Neuronal stem cell (in vitro differentiated cells): ENCODE measurements at regions not wholly inside any gene's neighbourhood (a gene's known extent, or its start where the extent isn't known, plus 50 kb on each side); places are given as distances from the start of the nearest gene placed in this dataset.

Source experiments
- DNase-seq: peaks from one replicate; pipeline ENCODE4 v3.0.0-alpha.2; 2013; ENCODE audit warnings: low spot score
- H2AFZ ChIP-seq: one replicate; pipeline ENCODE4 v1.6.1; 2013; ENCODE audit warnings: mild to moderate bottlenecking, low read length, inconsistent platforms
- H2AK5ac ChIP-seq: 2 replicates; pipeline ENCODE4 v1.6.1; 2013; ENCODE audit warnings: low read depth, mild to moderate bottlenecking, inconsistent platforms, low read length, moderate library complexity, mixed read lengths
- H2BK120ac ChIP-seq: 2 replicates; pipeline ENCODE4 v1.6.1; 2013; ENCODE audit warnings: low read depth, mild to moderate bottlenecking, inconsistent platforms, low read length, moderate library complexity, mixed read lengths
- H2BK12ac ChIP-seq: one replicate; pipeline ENCODE4 v1.6.1; 2013; ENCODE audit warnings: low read length, inconsistent platforms
- H2BK15ac ChIP-seq: 2 replicates; pipeline ENCODE4 v1.6.1; 2013; ENCODE audit warnings: mild to moderate bottlenecking, low read length, inconsistent platforms, mixed read lengths
- H2BK5ac ChIP-seq: one replicate; pipeline ENCODE4 v1.6.1; 2013; ENCODE audit warnings: inconsistent platforms, mild to moderate bottlenecking, low read length, moderate library complexity
- H3K14ac ChIP-seq: one replicate; pipeline ENCODE4 v1.6.1; 2013; ENCODE audit warnings: low read length, inconsistent platforms
- H3K18ac ChIP-seq: 2 replicates; pipeline ENCODE4 v1.6.1; 2013; ENCODE audit warnings: low read length, inconsistent platforms
- H3K23ac ChIP-seq: 2 replicates; pipeline ENCODE4 v1.6.1; 2013; ENCODE audit warnings: low read depth, mild to moderate bottlenecking, mixed read lengths, low read length, inconsistent platforms; ENCODE audit not compliant: poor library complexity
- H3K27ac ChIP-seq: replicated peaks from 3 replicates; pipeline ENCODE4 v1.5.1; 2013; ENCODE audit warnings: low read length, inconsistent platforms
- H3K27me3 ChIP-seq, 3 experiments: 2 replicates each; pipeline ENCODE4 v1.6.1; 2013; ENCODE audit warnings: low read length in 3 of 3, mild to moderate bottlenecking in 2 of 3, inconsistent platforms in 1 of 3, low read depth in 1 of 3, mixed read lengths in 1 of 3, moderate library complexity in 1 of 3; ENCODE audit not compliant: control insufficient read depth in 3 of 3, insufficient read depth in 3 of 3
- H3K36me3 ChIP-seq, 2 donors: replicated peaks in 1 of 2; 2 replicates each; pipeline ENCODE4 v1.6.1; 2013; ENCODE audit warnings: low read length in 2 of 2; ENCODE audit not compliant: control insufficient read depth in 2 of 2, insufficient read depth in 2 of 2
- H3K4ac ChIP-seq: 2 replicates; pipeline ENCODE4 v1.6.1; 2013; ENCODE audit warnings: inconsistent platforms, mild to moderate bottlenecking, low read length, moderate library complexity
- H3K4me1 ChIP-seq, 2 donors: 1 replicate in 1 of 2; 2 replicates in 1 of 2; pipeline ENCODE4 v1.6.1; 2013; ENCODE audit warnings: low read length in 2 of 2, low read depth in 1 of 2; ENCODE audit not compliant: control insufficient read depth in 2 of 2, insufficient read depth in 1 of 2
- H3K4me2 ChIP-seq: one replicate; pipeline ENCODE4 v1.6.1; 2013; ENCODE audit warnings: mild to moderate bottlenecking, low read length, inconsistent platforms; ENCODE audit not compliant: insufficient read depth, poor library complexity, severe bottlenecking
- H3K4me3 ChIP-seq, 2 donors: 2 replicates each; pipeline ENCODE4 v1.5.1; 2013; ENCODE audit warnings: low read length in 2 of 2, mild to moderate bottlenecking in 2 of 2, inconsistent platforms in 1 of 2, moderate library complexity in 1 of 2
- H3K79me1 ChIP-seq: one replicate; pipeline ENCODE4 v1.6.1; 2013; ENCODE audit warnings: low read depth, mild to moderate bottlenecking, inconsistent platforms, low read length, moderate library complexity
- H3K9ac ChIP-seq: one replicate; pipeline ENCODE4 v1.6.1; 2013; ENCODE audit warnings: mild to moderate bottlenecking, low read depth, low read length, inconsistent platforms; ENCODE audit not compliant: poor library complexity
- H3K9me3 ChIP-seq, 2 donors: replicated peaks in 1 of 2; 2 replicates each; pipeline versions ENCODE3 to v1.6.1; 2013; ENCODE audit warnings: low read length in 2 of 2, mild to moderate bottlenecking in 2 of 2, inconsistent platforms in 1 of 2, low read depth in 1 of 2, mixed read lengths in 1 of 2, moderate library complexity in 1 of 2; ENCODE audit not compliant: control insufficient read depth in 2 of 2, insufficient read depth in 1 of 2
- H4K8ac ChIP-seq: one replicate; pipeline ENCODE4 v1.6.1; 2013; ENCODE audit warnings: low read depth, mild to moderate bottlenecking, inconsistent platforms, low read length, moderate library complexity
- H4K91ac ChIP-seq: one replicate; pipeline ENCODE4 v1.6.1; 2013; ENCODE audit warnings: low read length, low read depth, mild to moderate bottlenecking, inconsistent platforms; ENCODE audit not compliant: poor library complexity
- WGBS, 2 donors: extraction: QIAGEN DNeasy Blood & Tissue Kit; methylation state at CpG; one replicate each; pipeline ENCODE4 v1.1.7; 2013; ENCODE audit warnings: missing lambda C conversion rate in 2 of 2, mixed read lengths in 1 of 2; ENCODE audit not compliant: insufficient read length in 2 of 2, insufficient replicate concordance in 1 of 2; ENCODE audit errors: extremely low coverage in 2 of 2; 5-methylcytosine and 5-hydroxymethylcytosine counted together

- Histone ChIP-seq H4K8ac (no peak overlapping the region), H3K9me3 (no peaks in the 10 kb centered on the region), H3K4me2 (no peak overlapping the region), H3K9ac (no peak overlapping the region), H4K91ac (no peak overlapping the region), H2BK120ac (no peak overlapping the region), H3K36me3 (no peaks in the 10 kb centered on the region), H3K14ac (no peak overlapping the region), H2BK15ac (no peak overlapping the region), H2AK5ac (no peak overlapping the region), H3K4me3 (no peak overlapping the region), H3K27ac (no peak overlapping the region), H3K4ac (no peak overlapping the region), H3K18ac (no peak overlapping the region), H2BK5ac (no peak overlapping the region), H3K79me1 (no peaks in the 10 kb centered on the region), H3K27me3 (no peaks in the 10 kb centered on the region), H2BK12ac (no peak overlapping the region), H2AFZ (no peak overlapping the region), H3K23ac (no peak overlapping the region), H3K4me1 (peaks cover 0 to 5% of the 10 kb centered on the region in 2 donors)
- no peak for DNase-seq
- no CpG with 5 or more reads among the region's 1 CpG for WGBS, 2 donors
Measured at GRCh38 chr2:59183070-59183469, 941.9 kb upstream of the FANCL start.

GRCh38 chr2:59182249-59182648 lies 941.1 kb upstream of the FANCL start:
- Histone ChIP-seq H2BK120ac (no peak overlapping the region), H2BK12ac (no peak overlapping the region), H3K4me1 (peaks cover 0 to 5% of the 10 kb centered on the region in 2 donors), H3K18ac (no peak overlapping the region), H4K8ac (no peak overlapping the region), H3K4ac (no peak overlapping the region), H3K4me2 (no peak overlapping the region), H3K27ac (no peak overlapping the region), H2BK15ac (no peak overlapping the region), H2BK5ac (no peak overlapping the region), H3K9me3 (no peaks in the 10 kb centered on the region), H2AFZ (peak overlapping the region; percentile 68), H3K27me3 (no peaks in the 10 kb centered on the region), H3K79me1 (no peaks in the 10 kb centered on the region), H4K91ac (no peak overlapping the region), H3K9ac (no peak overlapping the region), H3K23ac (no peak overlapping the region), H3K36me3 (no peaks in the 10 kb centered on the region), H3K14ac (no peak overlapping the region), H2AK5ac (no peak overlapping the region), H3K4me3 (no peak overlapping the region)
- DNase-seq: peak; percentile 21
- WGBS, 2 donors: no CpG with 5 or more reads among the region's 3 CpGs

- no peak overlapping the region for H3K4me2 ChIP-seq
- H3K4me3 ChIP-seq: no peak overlapping the region
- H3K27ac ChIP-seq: no peak overlapping the region
- H2AFZ ChIP-seq: no peak overlapping the region
- H3K9ac ChIP-seq: no peak overlapping the region
- H4K91ac ChIP-seq: no peak overlapping the region
- H2BK120ac ChIP-seq: no peak overlapping the region
- no peaks in the 10 kb centered on the region for H3K79me1 ChIP-seq
- H3K23ac ChIP-seq: no peak overlapping the region
- no peaks in the 10 kb centered on the region for H3K9me3 ChIP-seq
- peaks cover 0 to 5% of the 10 kb centered on the region in 2 donors for H3K4me1 ChIP-seq
- no peak overlapping the region for H3K4ac ChIP-seq
- no peak overlapping the region for H2BK15ac ChIP-seq
- no peak overlapping the region for H2BK5ac ChIP-seq
- H3K18ac ChIP-seq: no peak overlapping the region
- no peak overlapping the region for H4K8ac ChIP-seq
- DNase-seq: no peak
- no peak overlapping the region for H2BK12ac ChIP-seq
- H3K36me3 ChIP-seq: no peaks in the 10 kb centered on the region
- WGBS, 2 donors: no CpG with 5 or more reads among the region's 2 CpGs
- H3K14ac ChIP-seq: no peak overlapping the region
- no peak overlapping the region for H2AK5ac ChIP-seq
- no peaks in the 10 kb centered on the region for H3K27me3 ChIP-seq
Measured at GRCh38 chr2:59181347-59181746, 940.2 kb upstream of the FANCL start.

- no peak overlapping the region for H3K4me2 ChIP-seq
- H3K79me1 ChIP-seq: no peaks in the 10 kb centered on the region
- H2AFZ ChIP-seq: no peak overlapping the region
- H3K27me3 ChIP-seq: no peaks in the 10 kb centered on the region
- no peak overlapping the region for H3K23ac ChIP-seq
- no peak for DNase-seq
- no peak overlapping the region for H3K4me3 ChIP-seq
- H3K4me1 ChIP-seq: peaks cover 0 to 5% of the 10 kb centered on the region in 2 donors
- no peak overlapping the region for H4K8ac ChIP-seq
- no peak overlapping the region for H3K18ac ChIP-seq
- no peak overlapping the region for H2AK5ac ChIP-seq
- no peak overlapping the region for H2BK5ac ChIP-seq
- no peaks in the 10 kb centered on the region for H3K36me3 ChIP-seq
- whole genome bisulfite sequencing, 2 donors: no CpG with 5 or more reads among the region's 2 CpGs
- H2BK12ac ChIP-seq: no peak overlapping the region
- no peaks in the 10 kb centered on the region for H3K9me3 ChIP-seq
- no peak overlapping the region for H3K27ac ChIP-seq
- no peak overlapping the region for H3K4ac ChIP-seq
- H3K14ac ChIP-seq: no peak overlapping the region
- H4K91ac ChIP-seq: no peak overlapping the region
- H2BK120ac ChIP-seq: no peak overlapping the region
- no peak overlapping the region for H3K9ac ChIP-seq
- H2BK15ac ChIP-seq: no peak overlapping the region
Measured at GRCh38 chr2:59180621-59181020, 939.5 kb upstream of the FANCL start.
